ENCODE measurements at regions not wholly inside any gene's neighbourhood (a gene's known extent, or its start where the extent isn't known, plus 50 kb on each side); places are given as distances from the start of the nearest gene placed in this dataset.

DNA sequence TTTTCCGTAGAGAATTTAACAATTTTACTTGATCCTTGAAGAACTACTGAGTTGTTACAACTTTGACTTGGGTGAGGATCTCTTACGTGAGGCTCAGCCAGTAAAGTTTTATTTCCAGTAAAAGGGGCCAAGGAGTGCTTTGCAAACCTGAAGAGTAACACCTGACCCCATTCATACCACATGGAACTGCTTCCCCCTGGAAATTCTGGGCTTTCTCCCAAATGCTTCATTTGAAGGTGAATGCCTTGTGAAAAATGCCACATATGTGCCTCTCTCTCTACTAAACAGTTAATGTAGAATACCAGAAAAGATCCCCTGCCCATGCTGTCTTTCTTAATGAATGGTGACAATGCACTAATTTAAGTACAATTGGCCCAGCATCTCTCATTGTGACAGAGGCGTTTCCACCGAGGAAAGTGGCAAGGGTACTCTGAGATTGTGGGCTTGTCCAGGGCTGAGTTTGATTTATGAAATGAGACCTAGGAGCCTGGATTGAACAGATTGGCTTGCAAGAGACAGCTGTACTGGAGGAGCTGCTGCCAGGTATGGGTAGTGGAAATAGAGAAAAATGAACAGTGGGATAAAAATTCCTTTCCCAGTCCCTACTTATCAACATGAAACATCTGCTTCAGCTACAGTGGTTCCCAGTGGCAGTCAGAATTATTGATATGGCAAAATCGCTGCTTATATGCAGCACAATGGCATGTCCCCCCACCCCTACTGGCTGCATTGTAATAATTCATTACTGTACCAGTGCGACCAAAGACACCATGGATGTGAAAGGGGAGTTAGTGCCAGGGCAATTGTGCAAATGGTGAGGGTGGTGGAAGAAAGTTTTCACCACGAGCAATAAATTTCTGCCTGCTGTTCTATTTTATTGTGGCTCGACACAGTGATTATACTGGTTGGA is 843.7 kb upstream of the WWC1 start:
- dilution Hi-C loops (cut with MboI; ENCODE audit: extremely low pct_ligation_motif_present, low sequenced_read_pairs), result no loop called here
- no peaks in the 10 kb centered on the region for H3K9me1 ChIP-seq (ENCODE audit: control insufficient read depth, extremely low read depth, insufficient read depth, low read length)
- FAIRE-seq (no peak), DNase-seq (ENCODE audit: low read depth, low spot score) (no peak)
- H3K27me3 ChIP-seq (ENCODE audit: control insufficient read depth, extremely low read depth, insufficient read depth, low read length), result no peaks in the 10 kb centered on the region
- TF ChIP-seq, protein P1, sequence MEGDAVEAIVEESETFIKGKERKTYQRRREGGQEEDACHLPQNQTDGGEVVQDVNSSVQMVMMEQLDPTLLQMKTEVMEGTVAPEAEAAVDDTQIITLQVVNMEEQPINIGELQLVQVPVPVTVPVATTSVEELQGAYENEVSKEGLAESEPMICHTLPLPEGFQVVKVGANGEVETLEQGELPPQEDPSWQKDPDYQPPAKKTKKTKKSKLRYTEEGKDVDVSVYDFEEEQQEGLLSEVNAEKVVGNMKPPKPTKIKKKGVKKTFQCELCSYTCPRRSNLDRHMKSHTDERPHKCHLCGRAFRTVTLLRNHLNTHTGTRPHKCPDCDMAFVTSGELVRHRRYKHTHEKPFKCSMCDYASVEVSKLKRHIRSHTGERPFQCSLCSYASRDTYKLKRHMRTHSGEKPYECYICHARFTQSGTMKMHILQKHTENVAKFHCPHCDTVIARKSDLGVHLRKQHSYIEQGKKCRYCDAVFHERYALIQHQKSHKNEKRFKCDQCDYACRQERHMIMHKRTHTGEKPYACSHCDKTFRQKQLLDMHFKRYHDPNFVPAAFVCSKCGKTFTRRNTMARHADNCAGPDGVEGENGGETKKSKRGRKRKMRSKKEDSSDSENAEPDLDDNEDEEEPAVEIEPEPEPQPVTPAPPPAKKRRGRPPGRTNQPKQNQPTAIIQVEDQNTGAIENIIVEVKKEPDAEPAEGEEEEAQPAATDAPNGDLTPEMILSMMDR (optimal IDR thresholded peaks at IDR 0.05 in 1 of 3, IDR thresholded peaks at IDR 0.05 in 1 of 3, conservative IDR thresholded peaks at IDR 0.05 in 1 of 3; ENCODE audit: extremely low read depth in 1 of 3, insufficient read depth in 2 of 3, low read length in 3 of 3), result no peak
- no peak for TF ChIP-seq EZH2 (IDR thresholded peaks at IDR 0.05; ENCODE audit: low read length)
- H3K79me2 ChIP-seq (ENCODE audit: control insufficient read depth, insufficient read depth, low read length), result no peaks in the 10 kb centered on the region
- no peaks in the 10 kb centered on the region for H3K9me3 ChIP-seq (ENCODE audit: control insufficient read depth, low read depth, low read length)
- no peak overlapping the region for H3K4me2 ChIP-seq (ENCODE audit: control insufficient read depth, extremely low read depth, insufficient read depth, low read depth, low read length)
- H3K36me3 ChIP-seq (ENCODE audit: control insufficient read depth in 2 of 2, extremely low read depth in 1 of 2, insufficient read depth in 2 of 2, low read length in 2 of 2), result no peaks in the 10 kb centered on the region
- H3K4me1 ChIP-seq (ENCODE audit: control insufficient read depth, extremely low read depth, insufficient read depth, low read length), result no peaks in the 10 kb centered on the region
- H4K20me1 ChIP-seq (ENCODE audit: control insufficient read depth, extremely low read depth, insufficient read depth, low read length), result no peaks in the 10 kb centered on the region
- H2AFZ ChIP-seq (ENCODE audit: control insufficient read depth, low read length), result no peak overlapping the region
- H3K4me3 ChIP-seq (ENCODE audit: control insufficient read depth in 2 of 3, extremely low read depth in 1 of 3, insufficient read depth in 2 of 3, low read depth in 1 of 3, low read length in 3 of 3), result no peak overlapping the region
- H3K27ac ChIP-seq (ENCODE audit: control insufficient read depth, insufficient read depth, low read length), result no peak overlapping the region
- no peak overlapping the region for H3K9ac ChIP-seq (ENCODE audit: control insufficient read depth, extremely low read depth, insufficient read depth, low read length)

DNA sequence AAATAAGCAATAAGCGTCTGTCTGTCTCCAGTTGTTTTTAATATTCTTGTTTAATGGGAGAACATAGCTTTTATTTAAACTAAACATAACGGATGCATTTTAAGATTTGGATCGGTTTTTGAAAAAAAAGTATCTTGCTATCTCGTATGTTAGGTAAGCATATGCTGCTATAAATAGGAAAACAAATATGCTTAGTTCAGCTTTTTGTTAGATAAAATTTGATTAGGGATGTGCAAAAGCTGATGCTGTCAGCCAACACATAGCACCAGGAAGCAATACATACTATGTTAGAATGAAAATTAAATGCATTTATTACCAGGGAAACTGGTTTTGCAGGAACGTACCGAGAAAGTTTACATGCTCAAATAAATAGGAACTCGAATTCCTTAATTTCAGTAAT is 843.1 kb upstream of the WWC1 start:
- FAIRE-seq (no peak), DNase-seq (ENCODE audit: low read depth, low spot score) (no peak)
- no peak overlapping the region for H3K4me3 ChIP-seq (ENCODE audit: control insufficient read depth in 2 of 3, extremely low read depth in 1 of 3, insufficient read depth in 2 of 3, low read depth in 1 of 3, low read length in 3 of 3)
- no peak overlapping the region for H3K27ac ChIP-seq (ENCODE audit: control insufficient read depth, insufficient read depth, low read length)
- no peak overlapping the region for H3K9ac ChIP-seq (ENCODE audit: control insufficient read depth, extremely low read depth, insufficient read depth, low read length)
- no peaks in the 10 kb centered on the region for H3K27me3 ChIP-seq (ENCODE audit: control insufficient read depth, extremely low read depth, insufficient read depth, low read length)
- no peaks in the 10 kb centered on the region for H3K9me3 ChIP-seq (ENCODE audit: control insufficient read depth, low read depth, low read length)
- H3K9me1 ChIP-seq (ENCODE audit: control insufficient read depth, extremely low read depth, insufficient read depth, low read length), result no peaks in the 10 kb centered on the region
- H3K79me2 ChIP-seq (ENCODE audit: control insufficient read depth, insufficient read depth, low read length), result no peaks in the 10 kb centered on the region
- H2AFZ ChIP-seq (ENCODE audit: control insufficient read depth, low read length), result no peak overlapping the region
- dilution Hi-C loops (cut with MboI; ENCODE audit: extremely low pct_ligation_motif_present, low sequenced_read_pairs), result no loop called here
- no peak for TF ChIP-seq EZH2 (IDR thresholded peaks at IDR 0.05; ENCODE audit: low read length)
- TF ChIP-seq, protein P1 (optimal IDR thresholded peaks at IDR 0.05 in 1 of 3, IDR thresholded peaks at IDR 0.05 in 1 of 3, conservative IDR thresholded peaks at IDR 0.05 in 1 of 3; ENCODE audit: extremely low read depth in 1 of 3, insufficient read depth in 2 of 3, low read length in 3 of 3), result no peak
- H3K36me3 ChIP-seq (ENCODE audit: control insufficient read depth in 2 of 2, extremely low read depth in 1 of 2, insufficient read depth in 2 of 2, low read length in 2 of 2), result no peaks in the 10 kb centered on the region
- H4K20me1 ChIP-seq (ENCODE audit: control insufficient read depth, extremely low read depth, insufficient read depth, low read length), result no peaks in the 10 kb centered on the region
- no peak overlapping the region for H3K4me2 ChIP-seq (ENCODE audit: control insufficient read depth, extremely low read depth, insufficient read depth, low read depth, low read length)
- no peaks in the 10 kb centered on the region for H3K4me1 ChIP-seq (ENCODE audit: control insufficient read depth, extremely low read depth, insufficient read depth, low read length)

All from keratinocyte (primary cell).